ENCODE measurements at regions not wholly inside any gene's neighbourhood (a gene's known extent, or its start where the extent isn't known, plus 50 kb on each side); places are given as distances from the start of the nearest gene placed in this dataset.

- TF ChIP-seq, protein P1, sequence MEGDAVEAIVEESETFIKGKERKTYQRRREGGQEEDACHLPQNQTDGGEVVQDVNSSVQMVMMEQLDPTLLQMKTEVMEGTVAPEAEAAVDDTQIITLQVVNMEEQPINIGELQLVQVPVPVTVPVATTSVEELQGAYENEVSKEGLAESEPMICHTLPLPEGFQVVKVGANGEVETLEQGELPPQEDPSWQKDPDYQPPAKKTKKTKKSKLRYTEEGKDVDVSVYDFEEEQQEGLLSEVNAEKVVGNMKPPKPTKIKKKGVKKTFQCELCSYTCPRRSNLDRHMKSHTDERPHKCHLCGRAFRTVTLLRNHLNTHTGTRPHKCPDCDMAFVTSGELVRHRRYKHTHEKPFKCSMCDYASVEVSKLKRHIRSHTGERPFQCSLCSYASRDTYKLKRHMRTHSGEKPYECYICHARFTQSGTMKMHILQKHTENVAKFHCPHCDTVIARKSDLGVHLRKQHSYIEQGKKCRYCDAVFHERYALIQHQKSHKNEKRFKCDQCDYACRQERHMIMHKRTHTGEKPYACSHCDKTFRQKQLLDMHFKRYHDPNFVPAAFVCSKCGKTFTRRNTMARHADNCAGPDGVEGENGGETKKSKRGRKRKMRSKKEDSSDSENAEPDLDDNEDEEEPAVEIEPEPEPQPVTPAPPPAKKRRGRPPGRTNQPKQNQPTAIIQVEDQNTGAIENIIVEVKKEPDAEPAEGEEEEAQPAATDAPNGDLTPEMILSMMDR (IDR thresholded peaks at IDR 0.05) = no peak
- no peak for TF ChIP-seq EZH2 (IDR thresholded peaks at IDR 0.05)
These were observed 149.4 kb downstream of the PDGFRA start for GRCh38 chr4:54378461-54378860.

All from neural progenitor cell (in vitro differentiated cells).